ENCODE measurements at regions not wholly inside any gene's neighbourhood (a gene's known extent, or its start where the extent isn't known, plus 50 kb on each side); places are given as distances from the start of the nearest gene placed in this dataset.

GRCh38 chr3:102484-102883 is 94.1 kb upstream of the CHL1 start:
- DNase-seq (no peak), FAIRE-seq (no peak)
- Histone ChIP-seq H3K4me1 (ENCODE audit: control insufficient read depth in 2 of 3, insufficient read depth in 2 of 3, low read depth in 1 of 3, low read length in 3 of 3) (no peaks in the 10 kb centered on the region), H3K27ac (ENCODE audit: low read depth in 2 of 2, low read length in 2 of 2) (no peak overlapping the region), H3K9me3 (ENCODE audit: control insufficient read depth in 2 of 3, insufficient read depth in 1 of 3, low read length in 3 of 3) (no peaks in the 10 kb centered on the region), H3K36me3 (ENCODE audit: control insufficient read depth in 2 of 3, insufficient read depth in 3 of 3, low read length in 3 of 3) (no peaks in the 10 kb centered on the region), H3K9ac (ENCODE audit: low read length in 3 of 3) (no peak overlapping the region), H3K4me3 (ENCODE audit: low read length in 3 of 3) (no peak overlapping the region), H3K27me3 (ENCODE audit: control insufficient read depth, insufficient read depth, low read length) (no peaks in the 10 kb centered on the region)
- TF ChIP-seq CTCF (IDR thresholded peaks at IDR 0.05; ENCODE audit: borderline replicate concordance, extremely low read depth, insufficient read depth), result no peak
- intact Hi-C loops (cut with DNase I), result no loop called here

GRCh38 chr3:103991-104390 is 92.6 kb upstream of the CHL1 start:
- no peak for DNase-seq
- no peak for FAIRE-seq

GRCh38 chr3:105585-105984 is 91.0 kb upstream of the CHL1 start:
- no peak overlapping the region for H3K27ac ChIP-seq (ENCODE audit: low read depth in 2 of 2, low read length in 2 of 2)
- no peak for FAIRE-seq
- TF ChIP-seq CTCF (IDR thresholded peaks at IDR 0.05; ENCODE audit: borderline replicate concordance, extremely low read depth, insufficient read depth), result no peak
- no peaks in the 10 kb centered on the region for H3K9me3 ChIP-seq (ENCODE audit: control insufficient read depth in 2 of 3, insufficient read depth in 1 of 3, low read length in 3 of 3)
- H3K4me1 ChIP-seq (ENCODE audit: control insufficient read depth in 2 of 3, insufficient read depth in 2 of 3, low read depth in 1 of 3, low read length in 3 of 3), result no peaks in the 10 kb centered on the region
- no peak overlapping the region for H3K4me3 ChIP-seq (ENCODE audit: low read length in 3 of 3)
- no peaks in the 10 kb centered on the region for H3K27me3 ChIP-seq (ENCODE audit: control insufficient read depth, insufficient read depth, low read length)
- H3K9ac ChIP-seq (ENCODE audit: low read length in 3 of 3), result no peak overlapping the region
- H3K36me3 ChIP-seq (ENCODE audit: control insufficient read depth in 2 of 3, insufficient read depth in 3 of 3, low read length in 3 of 3), result no peaks in the 10 kb centered on the region
- intact Hi-C loops (cut with DNase I), result no loop called here
- DNase-seq, result no peak

More at GRCh38 chr3:103991-104390, 92.6 kb upstream of the CHL1 start:
- no peak for TF ChIP-seq CTCF (IDR thresholded peaks at IDR 0.05; ENCODE audit: borderline replicate concordance, extremely low read depth, insufficient read depth)
- H3K9ac ChIP-seq (ENCODE audit: low read length in 3 of 3), result no peak overlapping the region
- no peaks in the 10 kb centered on the region for H3K27me3 ChIP-seq (ENCODE audit: control insufficient read depth, insufficient read depth, low read length)
- intact Hi-C loops (cut with DNase I), result no loop called here
- H3K36me3 ChIP-seq (ENCODE audit: control insufficient read depth in 2 of 3, insufficient read depth in 3 of 3, low read length in 3 of 3), result no peaks in the 10 kb centered on the region
- no peak overlapping the region for H3K27ac ChIP-seq (ENCODE audit: low read depth in 2 of 2, low read length in 2 of 2)
- no peaks in the 10 kb centered on the region for H3K4me1 ChIP-seq (ENCODE audit: control insufficient read depth in 2 of 3, insufficient read depth in 2 of 3, low read depth in 1 of 3, low read length in 3 of 3)
- H3K4me3 ChIP-seq (ENCODE audit: low read length in 3 of 3), result no peak overlapping the region
- no peaks in the 10 kb centered on the region for H3K9me3 ChIP-seq (ENCODE audit: control insufficient read depth in 2 of 3, insufficient read depth in 1 of 3, low read length in 3 of 3)

- H3K36me3 ChIP-seq (ENCODE audit: control insufficient read depth in 2 of 3, insufficient read depth in 3 of 3, low read length in 3 of 3), result no peaks in the 10 kb centered on the region
- H3K27me3 ChIP-seq (ENCODE audit: control insufficient read depth, insufficient read depth, low read length), result no peaks in the 10 kb centered on the region
- H3K9ac ChIP-seq (ENCODE audit: low read length in 3 of 3), result no peak overlapping the region
- FAIRE-seq (no peak), DNase-seq (no peak)
- H3K4me1 ChIP-seq (ENCODE audit: control insufficient read depth in 2 of 3, insufficient read depth in 2 of 3, low read depth in 1 of 3, low read length in 3 of 3), result no peaks in the 10 kb centered on the region
- TF ChIP-seq CTCF (IDR thresholded peaks at IDR 0.05; ENCODE audit: borderline replicate concordance, extremely low read depth, insufficient read depth), result no peak
- no peak overlapping the region for H3K4me3 ChIP-seq (ENCODE audit: low read length in 3 of 3)
- intact Hi-C loops (cut with DNase I), result no loop called here
- H3K9me3 ChIP-seq (ENCODE audit: control insufficient read depth in 2 of 3, insufficient read depth in 1 of 3, low read length in 3 of 3), result no peaks in the 10 kb centered on the region
- H3K27ac ChIP-seq (ENCODE audit: low read depth in 2 of 2, low read length in 2 of 2), result no peak overlapping the region
These were observed 89.9 kb upstream of the CHL1 start for GRCh38 chr3:106619-107018.

All from kidney (tissue), 13 donors.